IPS-15b (cell line): ENCODE measurements at regions not wholly inside any gene's neighbourhood (a gene's known extent, or its start where the extent isn't known, plus 50 kb on each side); places are given as distances from the start of the nearest gene placed in this dataset.

Experiments used
- H3K27me3 ChIP-seq: one replicate; pipeline ENCODE4 v1.6.1; 2013; ENCODE audit warnings: low read length; ENCODE audit not compliant: control insufficient read depth, insufficient read depth
- H3K36me3 ChIP-seq: one replicate; pipeline ENCODE4 v1.6.1; 2013; ENCODE audit warnings: low read length; ENCODE audit not compliant: control insufficient read depth, insufficient read depth
- H3K4me1 ChIP-seq: one replicate; pipeline ENCODE4 v1.6.1; 2013; ENCODE audit warnings: mild to moderate bottlenecking, low read length; ENCODE audit not compliant: control insufficient read depth, insufficient read depth
- H3K4me3 ChIP-seq: one replicate; pipeline ENCODE4 v1.5.1; 2013; ENCODE audit warnings: low read depth, low read length
- H3K9ac ChIP-seq: one replicate; pipeline ENCODE4 v1.6.1; 2013; ENCODE audit warnings: low read depth, mild to moderate bottlenecking, low read length
- H3K9me3 ChIP-seq: one replicate; pipeline ENCODE4 v1.6.1; 2013; ENCODE audit warnings: mild to moderate bottlenecking, low read length; ENCODE audit not compliant: control insufficient read depth, insufficient read depth

- Histone ChIP-seq H3K36me3 (no peaks in the 10 kb centered on the region), H3K4me3 (no peak overlapping the region), H3K27me3 (no peaks in the 10 kb centered on the region), H3K9me3 (peaks cover 2% of the 10 kb centered on the region), H3K9ac (no peak overlapping the region), H3K4me1 (no peaks in the 10 kb centered on the region)
These were observed 494.9 kb downstream of the PRR16 start for GRCh38 chr5:120958877-120959485.

DNA sequence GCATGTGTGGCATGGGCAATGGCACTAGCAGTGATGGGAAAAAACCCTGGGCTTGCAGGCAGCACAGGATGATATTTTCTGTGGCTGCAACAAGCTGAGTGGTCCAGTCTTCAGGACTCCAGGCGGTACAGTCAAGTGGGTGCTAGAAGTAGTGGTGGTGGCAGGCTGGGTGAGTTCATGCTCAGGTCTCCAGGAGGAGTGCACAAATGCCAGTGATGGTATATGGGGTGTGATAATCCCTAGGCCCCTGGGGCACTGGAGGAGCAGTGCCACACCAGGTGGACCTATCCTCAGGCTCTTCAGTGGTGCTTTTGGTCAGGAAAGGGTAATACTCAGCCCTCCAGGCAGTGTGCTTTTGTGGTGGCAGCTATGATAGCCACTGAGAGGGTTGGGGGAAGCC lies 496.4 kb downstream of the PRR16 start:
- Histone ChIP-seq H3K4me3 (no peak overlapping the region), H3K9ac (no peak overlapping the region), H3K4me1 (no peaks in the 10 kb centered on the region), H3K27me3 (no peaks in the 10 kb centered on the region), H3K36me3 (no peaks in the 10 kb centered on the region), H3K9me3 (no peaks in the 10 kb centered on the region)

- Histone ChIP-seq H3K27me3 (no peaks in the 10 kb centered on the region), H3K36me3 (no peaks in the 10 kb centered on the region), H3K9ac (no peak overlapping the region), H3K4me1 (no peaks in the 10 kb centered on the region), H3K9me3 (no peaks in the 10 kb centered on the region), H3K4me3 (no peak overlapping the region)
These were observed 503.3 kb downstream of the PRR16 start for GRCh38 chr5:120967366-120967765.

DNA sequence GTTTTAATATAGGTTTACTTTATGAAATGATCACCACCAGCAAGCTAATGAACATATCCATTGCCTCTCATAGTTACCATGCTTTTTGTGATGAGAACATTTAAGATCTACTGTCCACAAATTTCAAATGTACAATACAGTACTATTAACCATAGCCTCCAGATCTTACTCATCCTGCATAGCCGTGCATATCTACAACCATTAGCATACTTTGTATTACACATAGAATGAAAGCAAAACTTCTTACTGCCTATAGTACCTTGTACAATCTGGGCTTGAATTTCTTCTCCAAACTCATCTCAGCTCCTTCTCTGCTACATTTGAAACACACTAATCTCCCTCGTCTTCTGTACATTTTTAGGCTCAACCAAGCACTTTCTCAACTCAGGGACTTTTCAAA lies 510.6 kb downstream of the PRR16 start:
- Histone ChIP-seq H3K9ac (no peak overlapping the region), H3K27me3 (no peaks in the 10 kb centered on the region), H3K36me3 (no peaks in the 10 kb centered on the region), H3K9me3 (no peaks in the 10 kb centered on the region), H3K4me3 (no peak overlapping the region), H3K4me1 (no peaks in the 10 kb centered on the region)

DNA sequence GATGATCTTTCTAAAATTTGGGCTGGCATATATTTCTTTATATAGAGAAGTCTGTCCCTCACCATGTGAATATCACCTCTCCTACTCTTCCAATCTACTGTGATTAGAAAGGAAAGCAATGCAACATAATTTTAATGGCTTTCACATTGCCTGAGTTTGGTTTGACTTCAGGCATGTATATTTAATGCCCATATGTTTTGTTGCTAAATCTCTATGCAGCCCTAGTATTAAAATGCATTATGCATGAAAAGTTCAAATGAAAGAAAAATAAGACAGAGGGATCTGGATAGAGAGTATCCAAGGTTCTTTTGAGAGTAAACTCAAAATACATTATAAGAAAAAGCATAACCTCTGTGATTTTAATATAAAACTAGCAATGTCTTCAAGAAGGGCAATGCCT lies 518.3 kb downstream of the PRR16 start:
- no peak overlapping the region for H3K9ac ChIP-seq
- H3K9me3 ChIP-seq: no peaks in the 10 kb centered on the region
- no peaks in the 10 kb centered on the region for H3K4me1 ChIP-seq
- H3K36me3 ChIP-seq: no peaks in the 10 kb centered on the region
- H3K27me3 ChIP-seq: no peaks in the 10 kb centered on the region
- no peak overlapping the region for H3K4me3 ChIP-seq

- Histone ChIP-seq H3K4me3 (no peak overlapping the region), H3K4me1 (no peaks in the 10 kb centered on the region), H3K27me3 (no peaks in the 10 kb centered on the region), H3K9me3 (no peaks in the 10 kb centered on the region), H3K9ac (no peak overlapping the region), H3K36me3 (no peaks in the 10 kb centered on the region)
These were observed 521.4 kb downstream of the PRR16 start for GRCh38 chr5:120985526-120985925.

GRCh38 chr5:120988491-120988890 lies 524.4 kb downstream of the PRR16 start:
- H3K4me3 ChIP-seq: no peak overlapping the region
- no peaks in the 10 kb centered on the region for H3K27me3 ChIP-seq
- H3K36me3 ChIP-seq: no peaks in the 10 kb centered on the region
- no peaks in the 10 kb centered on the region for H3K4me1 ChIP-seq
- no peak overlapping the region for H3K9ac ChIP-seq
- no peaks in the 10 kb centered on the region for H3K9me3 ChIP-seq

GRCh38 chr5:120988941-120989340 lies 524.8 kb downstream of the PRR16 start:
- no peaks in the 10 kb centered on the region for H3K27me3 ChIP-seq
- no peaks in the 10 kb centered on the region for H3K9me3 ChIP-seq
- H3K9ac ChIP-seq: no peak overlapping the region
- no peak overlapping the region for H3K4me3 ChIP-seq
- H3K4me1 ChIP-seq: no peaks in the 10 kb centered on the region
- no peaks in the 10 kb centered on the region for H3K36me3 ChIP-seq

DNA sequence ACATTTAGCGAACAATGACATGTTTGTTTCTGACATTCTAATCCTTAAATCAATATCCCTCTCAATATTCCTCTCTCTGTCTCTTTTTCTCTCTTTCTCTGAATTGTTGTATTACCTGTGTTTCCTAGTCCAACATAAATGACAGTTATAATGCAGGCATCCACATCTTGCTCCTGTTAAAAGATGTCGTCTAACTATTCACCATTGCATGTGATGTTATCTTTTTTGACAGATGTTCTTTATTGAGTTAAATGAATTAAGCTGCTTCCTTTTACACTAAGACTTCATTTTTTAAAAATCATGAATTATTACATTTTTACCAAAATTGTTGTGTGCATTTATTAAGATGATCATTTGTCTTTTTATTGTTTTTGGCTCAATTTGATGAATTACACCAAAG lies 527.5 kb downstream of the PRR16 start:
- no peak overlapping the region for H3K4me3 ChIP-seq
- H3K9me3 ChIP-seq: no peaks in the 10 kb centered on the region
- H3K4me1 ChIP-seq: no peaks in the 10 kb centered on the region
- H3K27me3 ChIP-seq: no peaks in the 10 kb centered on the region
- H3K36me3 ChIP-seq: no peaks in the 10 kb centered on the region
- no peak overlapping the region for H3K9ac ChIP-seq

DNA sequence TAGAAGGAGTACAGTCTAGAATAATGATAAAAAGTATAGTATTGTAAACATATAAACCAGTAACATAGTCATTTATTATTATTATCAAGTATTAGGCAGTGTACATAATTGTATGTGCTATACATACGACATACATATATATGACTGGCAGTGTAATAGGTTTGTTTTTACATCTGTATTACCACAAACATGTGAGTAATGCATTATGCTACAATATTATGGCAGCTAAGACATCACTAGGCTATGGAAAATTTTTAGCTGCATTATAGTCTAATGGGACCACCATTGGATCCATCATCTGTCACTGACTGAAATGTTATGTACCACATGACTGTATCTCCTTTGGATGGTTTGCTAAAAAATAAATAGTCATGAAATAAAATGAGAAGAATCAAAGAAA lies 530.0 kb downstream of the PRR16 start:
- Histone ChIP-seq H3K4me1 (no peaks in the 10 kb centered on the region), H3K9me3 (no peaks in the 10 kb centered on the region), H3K36me3 (no peaks in the 10 kb centered on the region), H3K27me3 (no peaks in the 10 kb centered on the region), H3K4me3 (no peak overlapping the region), H3K9ac (no peak overlapping the region)

DNA sequence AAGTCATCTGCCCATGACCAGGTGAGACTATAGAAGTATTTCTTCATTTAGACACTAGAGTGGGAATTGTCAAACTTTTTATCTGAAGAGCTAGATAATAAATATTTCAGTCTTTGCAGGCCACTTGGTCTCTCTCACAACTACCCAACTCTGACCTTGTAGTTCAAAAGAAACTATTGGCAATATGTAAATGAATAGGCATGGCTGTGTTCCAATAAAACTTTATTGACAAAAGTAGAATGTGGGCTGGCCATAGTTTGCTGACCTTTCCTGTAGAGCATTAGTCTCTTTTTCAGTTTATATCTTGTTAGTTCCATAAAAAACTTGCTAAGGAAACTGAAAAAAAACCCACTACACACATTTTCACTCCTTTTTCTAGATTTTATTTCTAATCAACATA lies 535.5 kb downstream of the PRR16 start:
- Histone ChIP-seq H3K36me3 (no peaks in the 10 kb centered on the region), H3K27me3 (no peaks in the 10 kb centered on the region), H3K9ac (no peak overlapping the region), H3K4me1 (no peaks in the 10 kb centered on the region), H3K9me3 (no peaks in the 10 kb centered on the region), H3K4me3 (no peak overlapping the region)

DNA sequence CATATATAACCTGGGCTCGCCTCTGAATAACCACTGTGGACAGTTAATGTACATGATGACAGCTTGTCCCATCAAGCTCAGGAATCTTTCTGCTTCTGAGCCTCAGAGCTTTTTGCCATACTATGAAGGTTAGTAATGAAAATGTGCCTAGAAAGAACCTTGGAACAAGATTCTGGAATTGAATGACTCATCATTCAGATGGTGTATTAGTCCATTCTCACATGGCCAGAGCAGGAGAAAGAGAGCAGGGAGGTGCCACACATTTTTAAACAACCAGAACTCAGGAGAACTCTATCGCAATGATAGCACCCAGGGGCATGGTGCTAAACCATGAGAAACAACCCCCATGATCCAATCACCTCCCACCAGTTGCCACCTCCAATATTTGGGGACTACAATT lies 542.1 kb downstream of the PRR16 start:
- H3K4me3 ChIP-seq: no peak overlapping the region
- no peaks in the 10 kb centered on the region for H3K4me1 ChIP-seq
- H3K36me3 ChIP-seq: no peaks in the 10 kb centered on the region
- H3K27me3 ChIP-seq: no peaks in the 10 kb centered on the region
- H3K9ac ChIP-seq: no peak overlapping the region
- H3K9me3 ChIP-seq: no peaks in the 10 kb centered on the region
